ENCODE measurements at regions not wholly inside any gene's neighbourhood (a gene's known extent, or its start where the extent isn't known, plus 50 kb on each side); places are given as distances from the start of the nearest gene placed in this dataset.

DNA sequence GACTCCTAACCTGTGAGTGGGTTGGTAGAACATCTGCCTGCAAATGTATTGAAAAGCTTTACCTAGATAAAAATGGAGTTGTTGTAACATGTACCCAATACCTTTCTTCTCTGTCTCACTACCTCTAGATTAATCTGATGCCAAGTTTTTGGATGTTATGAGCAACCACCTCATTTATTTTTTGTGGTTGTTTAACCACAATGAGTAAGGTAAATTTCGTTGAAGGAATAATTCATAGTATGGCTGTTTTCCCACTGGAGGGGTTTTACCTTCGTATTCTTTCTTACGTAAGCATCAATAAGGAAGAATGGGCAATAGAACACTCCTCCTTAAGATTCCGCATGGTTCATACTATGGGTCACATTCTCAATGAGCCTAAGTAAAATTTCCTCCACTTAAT, 165.4 kb downstream of the CDH26 start:
- Mint-ChIP-seq H3K27me3 (ENCODE audit: insufficient read depth) (peaks cover 14% of the 10 kb centered on the region), H3K4me1 (peaks cover 5% of the 10 kb centered on the region), H3K27ac (no peak overlapping the region), H3K4me3 (no peak overlapping the region), H3K9me3 (no peaks in the 10 kb centered on the region), H3K36me3 (ENCODE audit: low read depth) (no peaks in the 10 kb centered on the region)
- no peaks in the 10 kb centered on the region for H3K27me3 ChIP-seq (ENCODE audit: control insufficient read depth, insufficient read depth, low read length, poor library complexity, severe bottlenecking)
- DNase-seq, result no peak
- 96 to 100% methylated on average over 3 to 4 of the region's 4 CpGs for WGBS, 2 experiments (ENCODE audit: insufficient coverage in 1 of 2, insufficient read length in 1 of 2)
- no peak overlapping the region for H3K27ac ChIP-seq (ENCODE audit: low read depth, low read length)
- TF ChIP-seq CTCF (conservative IDR thresholded peaks at IDR 0.05), result no peak
- no peaks in the 10 kb centered on the region for H3K4me1 ChIP-seq (ENCODE audit: control insufficient read depth, insufficient read depth, low read length)
- H3K4me3 ChIP-seq (ENCODE audit: low read length), result no peak overlapping the region
- no peak overlapping the region for H3K9ac ChIP-seq (ENCODE audit: extremely low read depth, low read length, poor library complexity, severe bottlenecking)
- H3K36me3 ChIP-seq (ENCODE audit: control insufficient read depth, insufficient read depth, low read length), result no peaks in the 10 kb centered on the region
- H3K9me3 ChIP-seq (ENCODE audit: control insufficient read depth, low read length), result no peaks in the 10 kb centered on the region

DNA sequence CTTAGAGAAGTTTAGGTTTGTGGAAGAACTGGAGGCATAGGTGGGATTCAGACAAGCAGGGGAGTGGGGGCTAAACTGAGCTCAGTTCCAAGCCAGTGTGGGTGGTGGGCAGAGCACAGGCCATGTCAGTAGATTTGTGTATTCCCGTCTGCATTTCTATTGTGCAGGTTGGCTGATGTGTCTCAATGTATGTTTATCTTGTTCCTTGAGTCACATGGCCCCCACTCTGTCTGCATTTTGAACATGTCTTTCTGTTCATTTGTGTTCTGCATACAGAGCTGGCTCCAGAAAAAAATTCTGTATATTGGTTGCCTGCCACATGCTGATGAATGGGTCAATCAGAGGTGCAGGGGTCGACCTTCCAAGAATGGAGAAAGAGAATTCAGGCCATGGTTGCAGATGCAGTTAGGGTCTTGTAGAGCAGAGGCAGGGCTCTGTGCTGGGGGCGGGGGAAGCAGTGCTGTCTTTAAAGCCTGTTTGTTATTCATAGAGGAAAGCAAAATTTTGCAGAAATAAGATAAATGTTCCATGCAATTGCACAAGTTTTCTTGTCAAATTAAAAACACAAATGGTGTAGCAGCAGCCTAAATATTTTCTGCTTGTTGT, 166.7 kb downstream of the CDH26 start:
- no peak for DNase-seq
- Histone ChIP-seq H3K4me1 (ENCODE audit: control insufficient read depth, insufficient read depth, low read length) (no peaks in the 10 kb centered on the region), H3K4me3 (ENCODE audit: low read length) (no peak overlapping the region), H3K27me3 (ENCODE audit: control insufficient read depth, insufficient read depth, low read length, poor library complexity, severe bottlenecking) (no peaks in the 10 kb centered on the region), H3K27ac (ENCODE audit: low read depth, low read length) (no peak overlapping the region), H3K9me3 (ENCODE audit: control insufficient read depth, low read length) (no peaks in the 10 kb centered on the region), H3K9ac (ENCODE audit: extremely low read depth, low read length, poor library complexity, severe bottlenecking) (no peak overlapping the region), H3K36me3 (ENCODE audit: control insufficient read depth, insufficient read depth, low read length) (no peaks in the 10 kb centered on the region)
- Mint-ChIP-seq H3K27ac (no peak overlapping the region), H3K9me3 (no peaks in the 10 kb centered on the region), H3K27me3 (ENCODE audit: insufficient read depth) (peaks cover 11% of the 10 kb centered on the region), H3K36me3 (ENCODE audit: low read depth) (no peaks in the 10 kb centered on the region), H3K4me3 (no peak overlapping the region), H3K4me1 (peaks cover 5% of the 10 kb centered on the region)
- no peak for TF ChIP-seq CTCF (conservative IDR thresholded peaks at IDR 0.05)
- WGBS, 2 experiments (ENCODE audit: insufficient coverage in 1 of 2, insufficient read length in 1 of 2), result 50 to 88% methylated on average over 1 to 3 of the region's 3 CpGs

DNA sequence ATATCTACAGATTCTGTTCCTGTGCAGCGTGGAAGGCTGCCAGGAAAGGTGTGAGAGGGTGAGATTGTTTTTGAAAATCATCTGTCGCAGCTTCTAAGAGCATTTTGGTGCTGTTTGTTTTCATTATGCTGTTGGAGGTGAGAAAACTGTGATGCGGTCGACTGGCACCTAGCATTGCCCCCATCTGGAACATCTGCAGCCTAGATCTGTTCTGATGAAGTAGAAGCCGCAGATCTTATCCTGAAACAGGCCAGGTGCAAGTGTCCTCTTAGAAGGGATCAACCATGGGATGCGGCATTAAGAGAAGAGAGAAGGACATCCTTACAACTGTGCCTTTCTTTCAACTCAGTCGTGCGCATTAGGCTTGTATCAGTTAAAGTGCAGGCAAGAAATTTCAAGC, 167.3 kb downstream of the CDH26 start:
- WGBS, 2 experiments (ENCODE audit: insufficient coverage in 1 of 2, insufficient read length in 1 of 2), result 90 to 94% methylated on average over 7 to 8 of the region's 8 CpGs
- H3K4me3 ChIP-seq (ENCODE audit: low read length), result no peak overlapping the region
- H3K36me3 Mint-ChIP-seq (ENCODE audit: low read depth), result no peaks in the 10 kb centered on the region
- H3K9ac ChIP-seq (ENCODE audit: extremely low read depth, low read length, poor library complexity, severe bottlenecking), result no peak overlapping the region
- H3K9me3 Mint-ChIP-seq, result no peaks in the 10 kb centered on the region
- DNase-seq, result no peak
- no peaks in the 10 kb centered on the region for H3K4me1 ChIP-seq (ENCODE audit: control insufficient read depth, insufficient read depth, low read length)
- H3K27ac Mint-ChIP-seq, result no peak overlapping the region
- H3K9me3 ChIP-seq (ENCODE audit: control insufficient read depth, low read length), result no peaks in the 10 kb centered on the region
- no peak overlapping the region for H3K4me3 Mint-ChIP-seq
- no peak overlapping the region for H3K27ac ChIP-seq (ENCODE audit: low read depth, low read length)
- no peak for TF ChIP-seq CTCF (conservative IDR thresholded peaks at IDR 0.05)
- H3K27me3 Mint-ChIP-seq (ENCODE audit: insufficient read depth), result peaks cover 11% of the 10 kb centered on the region
- H3K27me3 ChIP-seq (ENCODE audit: control insufficient read depth, insufficient read depth, low read length, poor library complexity, severe bottlenecking), result no peaks in the 10 kb centered on the region
- peaks cover 5% of the 10 kb centered on the region for H3K4me1 Mint-ChIP-seq
- H3K36me3 ChIP-seq (ENCODE audit: control insufficient read depth, insufficient read depth, low read length), result no peaks in the 10 kb centered on the region

Data from endodermal cell (in vitro differentiated cells).